ENCODE measurements at regions not wholly inside any gene's neighbourhood (a gene's known extent, or its start where the extent isn't known, plus 50 kb on each side); places are given as distances from the start of the nearest gene placed in this dataset.

GRCh38 chr2:174664084-174664759 is 66.6 kb upstream of the WIPF1 start:
- TF ChIP-seq CTCF (conservative IDR thresholded peaks at IDR 0.05 in 1 of 2, IDR thresholded peaks at IDR 0.05 in 1 of 2; ENCODE audit: extremely low read depth in 1 of 2, insufficient read depth in 1 of 2, low read depth in 1 of 2, low read length in 2 of 2): no peak
- no peak for TF ChIP-seq EZH2 (IDR thresholded peaks at IDR 0.05; ENCODE audit: borderline replicate concordance, low read length)

All from mammary epithelial cell (primary cell).